COR-L47 (cell line): ENCODE measurements at regions not wholly inside any gene's neighbourhood (a gene's known extent, or its start where the extent isn't known, plus 50 kb on each side); places are given as distances from the start of the nearest gene placed in this dataset.
"Not testable (repeated sequence)": the region's sequence is repeated elsewhere in the genome, so short reads cannot be mapped to it uniquely, and the experiment has no call there.

ENCODE experiments used
- DNase-seq: peaks from one replicate; lab custom pipeline; 2025; lab: John Stamatoyannopoulos, UW

- DNase-seq, result no peak
These were observed 83.2 kb upstream of the MAP3K1 start for GRCh38 chr5:56732121-56732520.

GRCh38 chr5:56731473-56731872 is 83.9 kb upstream of the MAP3K1 start:
- DNase-seq, result not testable (repeated sequence)

GRCh38 chr5:56729488-56729887 is 85.9 kb upstream of the MAP3K1 start:
- no peak for DNase-seq

GRCh38 chr5:56725711-56726411 is 89.5 kb upstream of the MAP3K1 start:
- no peak for DNase-seq

- not testable (repeated sequence) for DNase-seq
These were observed 90.5 kb upstream of the MAP3K1 start for GRCh38 chr5:56724857-56725256.

GRCh38 chr5:56722317-56722716 is 93.0 kb upstream of the MAP3K1 start:
- DNase-seq, result no peak

GRCh38 chr5:56717253-56717987 is 97.9 kb upstream of the MAP3K1 start:
- DNase-seq, result no peak

- no peak for DNase-seq
These were observed 99.4 kb upstream of the MAP3K1 start for GRCh38 chr5:56715986-56716385.

GRCh38 chr5:56712895-56713591 is 102.3 kb upstream of the MAP3K1 start:
- no peak for DNase-seq

- DNase-seq, result no peak
These were observed 104.3 kb upstream of the MAP3K1 start for GRCh38 chr5:56710826-56711590.

GRCh38 chr5:56706504-56706903 is 108.8 kb upstream of the MAP3K1 start:
- DNase-seq, result no peak

- DNase-seq, result no peak
These were observed 110.1 kb upstream of the MAP3K1 start for GRCh38 chr5:56705217-56705616.

- no peak for DNase-seq
These were observed 111.4 kb upstream of the MAP3K1 start for GRCh38 chr5:56703952-56704351.

- DNase-seq, result no peak
These were observed 114.6 kb upstream of the MAP3K1 start for GRCh38 chr5:56700711-56701110.

- DNase-seq, result peak; percentile 24
These were observed 115.8 kb upstream of the MAP3K1 start for GRCh38 chr5:56699538-56699937.

- DNase-seq, result peak; percentile 40
These were observed 116.6 kb upstream of the MAP3K1 start for GRCh38 chr5:56698463-56699381.

GRCh38 chr5:56696900-56697299 is 118.4 kb upstream of the MAP3K1 start:
- DNase-seq, result no peak

GRCh38 chr5:56693220-56693579 is 122.1 kb upstream of the MAP3K1 start:
- DNase-seq, result no peak

- DNase-seq, result no peak
These were observed 122.8 kb upstream of the MAP3K1 start for GRCh38 chr5:56692359-56693219.

- DNase-seq, result no peak
These were observed 126.9 kb upstream of the MAP3K1 start for GRCh38 chr5:56688402-56688801.
